Kidney (tissue), 13 donors: ENCODE measurements at regions not wholly inside any gene's neighbourhood (a gene's known extent, or its start where the extent isn't known, plus 50 kb on each side); places are given as distances from the start of the nearest gene placed in this dataset.

ENCODE experiments used
- DNase-seq, 5 donors: peaks; one replicate each; pipeline ENCODE4 v3.0.0-alpha.2; 2013 to 2020
- FAIRE-seq: peaks from 2 replicates; lab custom pipeline; 2012; peaks lifted over from hg19 to GRCh38; lab: Jason Lieb, UNC
- H3K27ac ChIP-seq, 2 donors: one replicate each; pipeline ENCODE4 v1.7.0; 2013; ENCODE audit warnings: low read depth in 2 of 2, low read length in 2 of 2, inconsistent platforms in 1 of 2
- H3K27me3 ChIP-seq: one replicate; pipeline ENCODE4 v1.7.1; 2013; ENCODE audit warnings: low read length, inconsistent platforms; ENCODE audit not compliant: control insufficient read depth, insufficient read depth
- H3K36me3 ChIP-seq, 3 donors: one replicate each; pipeline versions ENCODE4 v1.7.0 to v1.7.1; 2013; ENCODE audit warnings: low read length in 3 of 3, control low read depth in 1 of 3, inconsistent platforms in 1 of 3; ENCODE audit not compliant: insufficient read depth in 3 of 3, control insufficient read depth in 2 of 3
- H3K4me1 ChIP-seq, 3 donors: one replicate each; pipeline versions ENCODE4 v1.7.0 to v1.7.1; 2013; ENCODE audit warnings: low read length in 3 of 3, inconsistent platforms in 1 of 3, low read depth in 1 of 3; ENCODE audit not compliant: control insufficient read depth in 2 of 3, insufficient read depth in 2 of 3
- H3K4me3 ChIP-seq, 3 donors: one replicate each; pipeline versions ENCODE4 v1.7.0 to v1.8.1; 2013; ENCODE audit warnings: low read length in 3 of 3, control low read depth in 1 of 3, inconsistent platforms in 1 of 3
- H3K9ac ChIP-seq, 3 donors: one replicate each; pipeline versions ENCODE4 v1.7.0 to v1.7.1; 2013; ENCODE audit warnings: low read length in 3 of 3, control low read depth in 1 of 3, inconsistent platforms in 1 of 3
- H3K9me3 ChIP-seq, 3 donors: one replicate each; pipeline versions ENCODE4 v1.7.0 to v1.7.1; 2013; ENCODE audit warnings: low read length in 3 of 3, control low read depth in 1 of 3, inconsistent platforms in 1 of 3; ENCODE audit not compliant: control insufficient read depth in 2 of 3, insufficient read depth in 1 of 3
- CTCF ChIP-seq: IDR thresholded peaks from 3 replicates; pipeline ENCODE4 v1.5.1; 2012; ENCODE audit warnings: mild to moderate bottlenecking, moderate library complexity, borderline replicate concordance; ENCODE audit not compliant: insufficient read depth; ENCODE audit errors: extremely low read depth
- intact Hi-C: fragments of 100-400 bp; cut with DNase I; formaldehyde crosslinking; loops from one replicate; pipeline ENCODE4 v1.11.1; 2022
- donor health status: control.
- donor health status: control.
- donor health status: control.
- donor health status: control.
- donor health status: control.
- donor health status: DM: yes; HTN: yes; CAD: no.
- donor health status: Normal renal cell carcinoma (clear cell type).

GRCh38 chr18:45335282-45336043 lies 279.8 kb upstream of the SLC14A2 start:
- no peaks in the 10 kb centered on the region for H3K9me3 ChIP-seq
- FAIRE-seq (no peak), DNase-seq (no peak)
- intact Hi-C loops: no loop called here
- H3K36me3 ChIP-seq: no peaks in the 10 kb centered on the region
- TF ChIP-seq CTCF: no peak
- no peaks in the 10 kb centered on the region for H3K4me1 ChIP-seq
- H3K4me3 ChIP-seq: no peak overlapping the region
- no peak overlapping the region for H3K9ac ChIP-seq
- no peak overlapping the region for H3K27ac ChIP-seq
- H3K27me3 ChIP-seq: no peaks in the 10 kb centered on the region

- H3K27ac ChIP-seq: no peak overlapping the region
- no peak overlapping the region for H3K4me3 ChIP-seq
- H3K36me3 ChIP-seq: no peaks in the 10 kb centered on the region
- no peak for TF ChIP-seq CTCF
- no peak overlapping the region for H3K9ac ChIP-seq
- H3K4me1 ChIP-seq: no peaks in the 10 kb centered on the region
- H3K9me3 ChIP-seq: no peaks in the 10 kb centered on the region
- FAIRE-seq (no peak), DNase-seq (no peak)
- intact Hi-C loops: no loop called here
- H3K27me3 ChIP-seq: no peaks in the 10 kb centered on the region
Observed at GRCh38 chr18:45336448-45336847, 278.8 kb upstream of the SLC14A2 start.

- Histone ChIP-seq H3K9ac (no peak overlapping the region), H3K27ac (no peak overlapping the region), H3K4me3 (no peak overlapping the region), H3K4me1 (no peaks in the 10 kb centered on the region), H3K27me3 (no peaks in the 10 kb centered on the region), H3K36me3 (no peaks in the 10 kb centered on the region), H3K9me3 (no peaks in the 10 kb centered on the region)
- intact Hi-C loops: no loop called here
- DNase-seq: no peak
- FAIRE-seq: no peak
- no peak for TF ChIP-seq CTCF
Observed at GRCh38 chr18:45337477-45337876, 277.8 kb upstream of the SLC14A2 start.
